Mucosa of descending colon (tissue), 3 donors: ENCODE measurements at regions not wholly inside any gene's neighbourhood (a gene's known extent, or its start where the extent isn't known, plus 50 kb on each side); places are given as distances from the start of the nearest gene placed in this dataset.

ENCODE experiments used
- ATAC-seq: fragments of 200-7000 bp; cut with Tn5 transposase; one replicate; pipeline ENCODE4 v1.9.1; 2020; ENCODE audit warnings: mild to moderate bottlenecking, moderate library complexity
- DNase-seq, 3 donors: peaks; one replicate each; pipeline ENCODE4 v3.0.0-alpha.2; 2020
- H3K36me3 ChIP-seq: fragments of 200-600 bp; one replicate; pipeline ENCODE4 v1.8.0; 2021; ENCODE audit warnings: low read depth, mild to moderate bottlenecking
- H3K4me1 ChIP-seq: fragments of 200-600 bp; one replicate; pipeline ENCODE4 v1.8.0; 2021; ENCODE audit warnings: low read depth, mild to moderate bottlenecking
- H3K4me3 ChIP-seq: fragments of 200-600 bp; one replicate; pipeline ENCODE4 v1.8.0; 2021; ENCODE audit warnings: mild to moderate bottlenecking
- H3K9me3 ChIP-seq: fragments of 200-600 bp; one replicate; pipeline ENCODE4 v1.8.0; 2021; ENCODE audit warnings: mild to moderate bottlenecking
- CTCF ChIP-seq: fragments of 200-600 bp; IDR thresholded peaks from one replicate; pipeline ENCODE4 v1.8.0; 2022; ENCODE audit warnings: antibody characterized with exemption, mild to moderate bottlenecking
- intact Hi-C, 2 donors: fragments of 100-400 bp; cut with DNase I in 1 of 2; cut with micrococcal nuclease in 1 of 2; formaldehyde crosslinking; loops; one replicate each; pipeline versions ENCODE4 v1.11.0 to v1.11.1; 2022; cut with DNase I, micrococcal nuclease
- donor health status: DM: no; HTN: no; CAD: no; lungs with moderate emphysema.
- donor health status: DM: no; HTN: no; CAD: no.
- donor health status: DM: no; HTN: yes; CAD: no.

DNA sequence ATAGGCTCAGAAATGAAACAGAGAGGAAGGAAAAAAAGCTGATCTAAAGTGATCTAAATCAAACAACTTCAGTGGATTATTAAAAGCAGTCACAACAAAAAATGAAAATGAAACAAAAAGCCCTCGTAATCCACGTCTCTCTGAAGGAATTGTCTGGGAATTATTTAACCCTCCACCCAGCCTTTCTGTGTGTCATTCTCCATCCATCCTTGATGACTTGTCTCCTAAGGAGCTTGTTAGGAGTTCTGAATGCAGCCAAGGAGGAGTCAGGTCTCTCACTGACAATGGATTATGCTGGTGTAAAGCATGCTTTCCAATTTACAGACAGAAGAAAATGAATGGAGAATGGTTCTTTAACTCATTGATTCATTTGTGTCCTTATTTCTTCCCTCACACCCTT, 359.3 kb upstream of the RUNX1 start:
- Histone ChIP-seq H3K4me1 (no peaks in the 10 kb centered on the region), H3K4me3 (no peak overlapping the region), H3K36me3 (no peaks in the 10 kb centered on the region), H3K9me3 (no peaks in the 10 kb centered on the region)
- no peak for TF ChIP-seq CTCF
- DNase-seq (no peak), ATAC-seq (no peak)
- intact Hi-C loops, result no loop called here

DNA sequence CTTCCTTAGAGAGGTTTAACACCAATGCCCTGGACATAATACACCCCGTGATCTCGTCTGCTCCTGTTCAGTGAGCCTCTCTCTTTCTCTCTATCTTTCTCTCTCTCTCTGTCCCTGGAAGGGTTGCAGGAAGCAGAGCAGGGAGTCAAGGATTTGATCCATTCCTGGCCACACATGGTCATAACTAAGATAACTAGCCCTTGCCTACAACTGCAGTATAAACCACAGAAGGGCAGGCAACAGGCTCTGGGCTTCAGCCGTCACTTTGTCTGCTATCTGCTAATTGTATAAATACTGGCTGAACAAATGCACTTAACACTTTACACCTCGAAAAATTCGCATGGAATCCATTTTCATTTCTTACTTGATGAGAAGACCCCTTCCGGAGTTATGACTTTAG, 357.5 kb upstream of the RUNX1 start:
- ATAC-seq (no peak), DNase-seq (no peak)
- no peak for TF ChIP-seq CTCF
- H3K9me3 ChIP-seq, result no peaks in the 10 kb centered on the region
- intact Hi-C loops, result no loop called here
- H3K4me3 ChIP-seq, result no peak overlapping the region
- H3K36me3 ChIP-seq, result no peaks in the 10 kb centered on the region
- H3K4me1 ChIP-seq, result no peaks in the 10 kb centered on the region

DNA sequence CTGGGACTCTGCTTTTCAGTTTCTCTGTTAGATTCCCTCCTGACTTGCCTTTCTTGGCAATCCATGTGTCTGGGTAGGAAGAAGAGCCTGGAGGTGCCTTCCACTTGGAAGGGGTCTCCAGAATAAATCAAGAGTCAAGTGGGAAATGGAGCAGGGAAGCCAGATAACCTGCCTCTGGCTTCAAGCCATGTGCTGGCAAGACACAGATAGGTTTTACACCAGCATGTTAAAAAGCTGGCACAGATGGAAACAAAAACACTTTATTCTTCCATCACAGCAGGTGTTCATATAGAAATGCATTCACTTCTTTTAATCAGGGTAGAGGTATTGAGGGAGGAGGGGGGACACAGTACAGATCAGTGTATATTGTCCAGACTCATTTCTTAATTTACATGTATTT, 356.9 kb upstream of the RUNX1 start:
- H3K4me1 ChIP-seq, result no peaks in the 10 kb centered on the region
- no peak for TF ChIP-seq CTCF
- H3K36me3 ChIP-seq, result no peaks in the 10 kb centered on the region
- DNase-seq (no peak), ATAC-seq (no peak)
- intact Hi-C loops, result no loop called here
- H3K4me3 ChIP-seq, result no peak overlapping the region
- no peaks in the 10 kb centered on the region for H3K9me3 ChIP-seq

GRCh38 chr21:35404247-35404646, 355.1 kb upstream of the RUNX1 start:
- H3K4me1 ChIP-seq, result no peaks in the 10 kb centered on the region
- no peaks in the 10 kb centered on the region for H3K36me3 ChIP-seq
- intact Hi-C loops, result loop anchor here (5.0 kb wide), 2 partner anchors 512 to 517 kb away; no protein-coding TSS in a partner anchor
- ATAC-seq (no peak), DNase-seq (no peak)
- H3K9me3 ChIP-seq, result no peaks in the 10 kb centered on the region
- no peak for TF ChIP-seq CTCF
- H3K4me3 ChIP-seq, result no peak overlapping the region

DNA sequence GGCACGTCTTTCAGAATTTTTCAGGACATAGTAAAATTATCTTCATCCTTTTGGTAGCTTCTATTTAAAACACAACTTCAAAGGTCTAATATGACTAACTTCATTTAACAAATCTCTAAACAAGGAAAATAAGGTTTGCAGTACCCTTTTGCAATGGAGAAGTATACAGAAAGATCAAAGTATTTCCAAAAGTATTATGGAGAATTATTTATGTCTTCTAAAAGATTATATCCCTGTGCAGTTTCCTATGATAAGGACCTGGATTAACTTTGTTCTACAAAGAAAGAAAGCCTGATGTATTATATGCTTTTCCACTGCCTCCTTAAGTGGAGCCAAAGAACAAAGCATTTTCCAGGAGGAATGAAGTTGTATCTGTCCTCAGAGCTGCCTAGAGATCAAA, 353.0 kb upstream of the RUNX1 start:
- intact Hi-C loops, result loop anchor here (5.0 kb wide), 2 partner anchors 510 to 515 kb away; no protein-coding TSS in a partner anchor
- TF ChIP-seq CTCF, result no peak
- Histone ChIP-seq H3K4me3 (no peak overlapping the region), H3K36me3 (no peaks in the 10 kb centered on the region), H3K9me3 (no peaks in the 10 kb centered on the region), H3K4me1 (no peaks in the 10 kb centered on the region)
- ATAC-seq (no peak), DNase-seq (no peak)

- Histone ChIP-seq H3K4me3 (no peak overlapping the region), H3K4me1 (no peaks in the 10 kb centered on the region), H3K9me3 (no peaks in the 10 kb centered on the region), H3K36me3 (no peaks in the 10 kb centered on the region)
- DNase-seq (no peak), ATAC-seq (no peak)
- intact Hi-C loops, result loop anchor here (5.0 kb wide), 2 partner anchors 509 to 514 kb away; no protein-coding TSS in a partner anchor
- TF ChIP-seq CTCF, result no peak
These were observed 352.4 kb upstream of the RUNX1 start for GRCh38 chr21:35401476-35401875.
